ENCODE measurements at regions not wholly inside any gene's neighbourhood (a gene's known extent, or its start where the extent isn't known, plus 50 kb on each side); places are given as distances from the start of the nearest gene placed in this dataset.

- POLR2A ChIA-PET = no interaction called here
- CTCF ChIA-PET = no interaction called here
- H3K9me1 ChIP-seq (replicated peaks; ENCODE audit: control insufficient read depth, extremely low read depth, insufficient read depth, low read length) = no peaks in the 10 kb centered on the region
- intact Hi-C loops (cut with micrococcal nuclease) (no loop called here), dilution Hi-C loops (cut with MboI; ENCODE audit: extremely low pct_ligation_motif_present, low sequenced_read_pairs) (no loop called here)
- DNase-seq (ENCODE audit: low read depth, low spot score) (no peak), FAIRE-seq (no peak)
- H2AFZ ChIP-seq (ENCODE audit: low read depth, low read length) = no peak overlapping the region
- no peak overlapping the region for H3K9ac ChIP-seq (replicated peaks; ENCODE audit: extremely low read depth, insufficient read depth, low read length)
- TF ChIP-seq MYC (IDR thresholded peaks at IDR 0.05; ENCODE audit: low read depth, low read length) = no peak
- no peak for TF ChIP-seq POLR2A (IDR thresholded peaks at IDR 0.05; ENCODE audit: low read depth, low read length)
- TF ChIP-seq EZH2 (IDR thresholded peaks at IDR 0.05; ENCODE audit: borderline replicate concordance, low read depth, low read length, severe bottlenecking) = no peak
- TF ChIP-seq GATA2 (IDR thresholded peaks at IDR 0.05; ENCODE audit: insufficient read depth, insufficient read length, low read depth, low read length) = no peak
- TF ChIP-seq FOS (IDR thresholded peaks at IDR 0.05; ENCODE audit: borderline replicate concordance, insufficient read depth, low read length) = no peak
- no peak for TF ChIP-seq POLR2AphosphoS5 (IDR thresholded peaks at IDR 0.05; ENCODE audit: insufficient read depth, low read depth, low read length)
- TF ChIP-seq, protein P1, sequence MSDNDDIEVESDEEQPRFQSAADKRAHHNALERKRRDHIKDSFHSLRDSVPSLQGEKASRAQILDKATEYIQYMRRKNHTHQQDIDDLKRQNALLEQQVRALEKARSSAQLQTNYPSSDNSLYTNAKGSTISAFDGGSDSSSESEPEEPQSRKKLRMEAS (IDR thresholded peaks at IDR 0.05; ENCODE audit: insufficient read depth, insufficient read length) = no peak
- TF ChIP-seq CTCF (IDR thresholded peaks at IDR 0.05; ENCODE audit: extremely low read depth in 1 of 2, insufficient read depth in 1 of 2, low read depth in 1 of 2, low read length in 2 of 2) = no peak
- no peak for TF ChIP-seq JUN (IDR thresholded peaks at IDR 0.05; ENCODE audit: borderline replicate concordance, insufficient read depth, insufficient read length, low read depth)
- no peaks in the 10 kb centered on the region for H3K27me3 ChIP-seq (ENCODE audit: control insufficient read depth in 2 of 2, insufficient read depth in 2 of 2, low read length in 2 of 2)
- H3K9me3 ChIP-seq (replicated peaks; ENCODE audit: control insufficient read depth, insufficient read depth, low read length) = peaks cover 2% of the 10 kb centered on the region
- no peaks in the 10 kb centered on the region for H3K79me2 ChIP-seq (ENCODE audit: control insufficient read depth, insufficient read depth, low read length)
- H3K4me2 ChIP-seq (ENCODE audit: insufficient read depth, low read length) = no peak overlapping the region
- BruUV-seq (replicated peaks) = no TSS peak
- H4K20me1 ChIP-seq (replicated peaks; ENCODE audit: control insufficient read depth, extremely low read depth, insufficient read depth, low read length) = no peaks in the 10 kb centered on the region
- H3K4me3 ChIP-seq (replicated peaks in 1 of 3; ENCODE audit: insufficient read depth in 1 of 3, low read depth in 1 of 3, low read length in 3 of 3) = no peak overlapping the region
- H3K4me1 ChIP-seq (ENCODE audit: control insufficient read depth, extremely low read depth, insufficient read depth, low read length) = no peaks in the 10 kb centered on the region
- no peaks in the 10 kb centered on the region for H3K36me3 ChIP-seq (ENCODE audit: control insufficient read depth in 2 of 2, extremely low read depth in 1 of 2, insufficient read depth in 2 of 2, low read length in 2 of 2)
- no peak overlapping the region for H3K27ac ChIP-seq (ENCODE audit: insufficient read depth, low read depth, low read length)
These were observed 286.1 kb downstream of the LRRIQ3 start for GRCh38 chr1:73911849-73912248.

All from endothelial cell of umbilical vein (primary cell).